ENCODE measurements at regions not wholly inside any gene's neighbourhood (a gene's known extent, or its start where the extent isn't known, plus 50 kb on each side); places are given as distances from the start of the nearest gene placed in this dataset.

- no peak for DNase-seq (ENCODE audit: low spot score)
These were observed 247.0 kb downstream of the ICOS start for GRCh38 chr2:204183608-204184007.

GRCh38 chr2:204184226-204184625 is 247.7 kb downstream of the ICOS start:
- no peak for DNase-seq (ENCODE audit: low spot score)

GRCh38 chr2:204187229-204188083 is 250.9 kb downstream of the ICOS start:
- DNase-seq (ENCODE audit: low spot score): no peak

- no peak for DNase-seq (ENCODE audit: low spot score)
These were observed 255.0 kb downstream of the ICOS start for GRCh38 chr2:204191574-204191973.

GRCh38 chr2:204195498-204195897 is 258.9 kb downstream of the ICOS start:
- no peak for DNase-seq (ENCODE audit: low spot score)

- no peak for DNase-seq (ENCODE audit: low spot score)
These were observed 260.9 kb downstream of the ICOS start for GRCh38 chr2:204197336-204198005.

GRCh38 chr2:204199357-204199756 is 262.8 kb downstream of the ICOS start:
- no peak for DNase-seq (ENCODE audit: low spot score)

GRCh38 chr2:204201507-204201906 is 264.9 kb downstream of the ICOS start:
- peak; percentile 23 for DNase-seq (ENCODE audit: low spot score)

GRCh38 chr2:204202253-204202652 is 265.7 kb downstream of the ICOS start:
- DNase-seq (ENCODE audit: low spot score): no peak

GRCh38 chr2:204203704-204204103 is 267.1 kb downstream of the ICOS start:
- no peak for DNase-seq (ENCODE audit: low spot score)

- DNase-seq (ENCODE audit: low spot score): no peak
These were observed 268.5 kb downstream of the ICOS start for GRCh38 chr2:204205082-204205481.

- no peak for DNase-seq (ENCODE audit: low spot score)
These were observed 269.0 kb downstream of the ICOS start for GRCh38 chr2:204205538-204205937.

- no peak for DNase-seq (ENCODE audit: low spot score)
These were observed 271.3 kb downstream of the ICOS start for GRCh38 chr2:204207866-204208265.

- DNase-seq (ENCODE audit: low spot score): no peak
These were observed 277.0 kb downstream of the ICOS start for GRCh38 chr2:204213588-204213987.

GRCh38 chr2:204218040-204218439 is 281.5 kb downstream of the ICOS start:
- DNase-seq (ENCODE audit: low spot score): no peak

GRCh38 chr2:204219196-204219595 is 282.6 kb downstream of the ICOS start:
- DNase-seq (ENCODE audit: low spot score): no peak

- no peak for DNase-seq (ENCODE audit: low spot score)
These were observed 284.3 kb downstream of the ICOS start for GRCh38 chr2:204220896-204221295.

GRCh38 chr2:204223046-204223445 is 286.5 kb downstream of the ICOS start:
- no peak for DNase-seq (ENCODE audit: low spot score)

- DNase-seq (ENCODE audit: low spot score): no peak
These were observed 287.0 kb downstream of the ICOS start for GRCh38 chr2:204223544-204223943.

GRCh38 chr2:204225671-204226073 is 289.1 kb downstream of the ICOS start:
- DNase-seq (ENCODE audit: low spot score): no peak

GRCh38 chr2:204226305-204226880 is 289.8 kb downstream of the ICOS start:
- no peak for DNase-seq (ENCODE audit: low spot score)

GRCh38 chr2:204228169-204228886 is 291.8 kb downstream of the ICOS start:
- no peak for DNase-seq (ENCODE audit: low spot score)
